ENCODE measurements at regions not wholly inside any gene's neighbourhood (a gene's known extent, or its start where the extent isn't known, plus 50 kb on each side); places are given as distances from the start of the nearest gene placed in this dataset.

DNA sequence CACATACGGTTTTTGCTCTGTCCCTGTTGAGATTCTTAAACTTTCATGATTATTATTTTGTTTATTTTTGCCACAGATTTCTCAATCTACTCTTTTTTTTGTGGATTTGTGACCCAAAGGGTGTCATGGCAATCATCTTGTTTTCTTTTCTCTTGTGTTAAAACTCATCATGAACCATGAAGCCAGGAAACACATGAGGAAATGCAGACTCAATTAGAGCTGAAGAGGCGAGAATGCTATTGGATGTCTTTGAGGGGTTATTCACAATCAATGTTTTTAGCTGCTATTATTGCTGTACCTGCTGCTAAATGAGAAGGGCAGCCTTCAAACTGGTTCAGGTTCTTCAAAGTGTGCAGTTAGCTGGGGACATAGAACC, 99.5 kb upstream of the MMADHC start:
- TF ChIP-seq ZNF274 (IDR thresholded peaks at IDR 0.05; ENCODE audit: low read depth, low read length): no peak
- TF ChIP-seq YY1 (IDR thresholded peaks at IDR 0.05; ENCODE audit: insufficient read depth, insufficient read length): no peak
- TF ChIP-seq SUZ12 (IDR thresholded peaks at IDR 0.05; ENCODE audit: extremely low read depth, insufficient read depth, insufficient read length): no peak
